Head of caudate nucleus (tissue), 42 donors: ENCODE measurements at regions not wholly inside any gene's neighbourhood (a gene's known extent, or its start where the extent isn't known, plus 50 kb on each side); places are given as distances from the start of the nearest gene placed in this dataset.
"Not testable (repeated sequence)": the region's sequence is repeated elsewhere in the genome, so short reads cannot be mapped to it uniquely, and the experiment has no call there.

ENCODE experiments used
- DNase-seq, 42 donors: peaks; one replicate each; pipeline versions ENCODE4 v3.0.0 to v3.0.0-alpha.2; 2020 to 2021; ENCODE audit warnings: mixed read lengths in 7 of 42
- intact Hi-C: fragments of 100-400 bp; cut with DNase I; formaldehyde crosslinking; loops from one replicate; pipeline ENCODE4 v1.15.0; 2022

DNA sequence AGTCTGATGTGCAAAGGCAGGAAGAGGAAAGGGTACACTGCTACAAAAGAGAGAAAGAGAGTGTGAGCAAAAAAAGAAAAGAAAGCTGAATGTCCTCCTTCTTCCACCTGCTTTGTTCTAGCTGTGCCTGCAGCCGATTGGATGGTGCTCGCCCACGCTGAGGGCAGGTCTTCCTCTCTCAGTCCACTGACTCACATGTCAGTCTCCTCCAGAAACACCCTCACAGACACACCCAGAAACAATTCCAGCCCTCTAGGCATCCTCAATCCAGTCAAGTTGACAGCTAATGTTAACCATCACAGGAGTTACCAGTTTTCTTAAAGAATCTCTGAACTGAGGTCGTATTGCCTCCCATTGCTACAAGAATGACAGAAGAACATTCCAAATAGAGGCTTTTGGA, 411.9 kb upstream of the SASH1 start:
- DNase-seq = peak in 1 of 42 donors; percentile 21
- intact Hi-C loops = no loop called here

DNA sequence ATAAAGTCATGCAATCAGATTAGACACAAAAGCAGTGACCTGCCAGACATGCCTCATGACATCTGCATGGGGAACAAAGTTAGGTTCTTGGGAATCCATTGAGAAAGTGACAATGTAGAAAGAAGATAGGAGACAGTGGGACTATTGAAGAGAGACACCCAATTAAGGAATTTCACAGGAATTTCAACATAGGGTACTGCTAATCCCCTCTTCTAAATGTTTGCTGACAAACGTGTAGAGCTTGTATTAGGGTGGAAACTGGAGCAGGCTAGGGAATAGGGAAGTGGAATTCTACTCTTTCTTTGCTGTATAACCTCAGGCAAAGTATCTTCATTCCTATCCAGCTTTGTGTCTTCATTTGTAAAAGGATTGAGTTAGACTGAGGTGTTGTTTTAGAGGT, 409.4 kb upstream of the SASH1 start:
- intact Hi-C loops = no loop called here
- DNase-seq = no peak

GRCh38 chr6:147935656-147936055, 407.0 kb upstream of the SASH1 start:
- intact Hi-C loops = no loop called here
- DNase-seq = no peak

DNA sequence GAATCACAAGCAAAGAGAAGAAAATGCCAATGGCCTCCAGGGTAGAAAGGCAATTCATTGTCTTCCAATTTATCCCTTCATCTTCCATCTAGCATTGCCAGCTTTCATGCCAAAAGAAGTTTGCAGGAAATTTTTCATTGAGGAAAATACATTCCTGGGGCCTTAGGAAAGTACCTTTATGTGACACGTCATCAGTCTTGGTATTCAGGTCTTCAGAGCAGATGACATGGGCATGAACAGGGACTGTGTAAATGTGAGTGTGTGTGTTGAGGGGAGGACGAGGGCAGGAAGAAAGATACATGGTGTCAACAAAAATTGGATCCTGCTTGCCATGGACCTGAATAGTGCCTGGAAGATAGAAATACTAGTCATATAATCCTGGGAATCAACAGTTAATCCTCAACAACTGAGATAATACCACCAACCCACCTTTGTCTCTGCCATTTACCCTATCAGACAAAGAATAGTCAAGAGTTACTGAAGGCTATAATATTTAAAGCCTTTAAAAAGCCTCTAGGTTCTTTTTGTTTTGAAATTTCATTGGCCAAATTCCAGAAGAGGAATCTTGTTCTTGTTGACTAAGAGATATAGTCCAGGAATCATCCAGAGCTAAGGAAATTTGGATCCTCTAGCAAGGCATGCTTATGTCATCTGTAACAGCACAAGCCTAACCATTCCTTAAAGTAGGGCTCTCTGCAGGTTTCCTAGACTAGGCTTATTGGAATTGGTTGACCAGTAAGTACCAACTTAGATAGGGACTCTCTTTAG, 405.8 kb upstream of the SASH1 start:
- DNase-seq = no peak
- intact Hi-C loops = no loop called here

- DNase-seq = no peak
- intact Hi-C loops = no loop called here
These were observed 401.5 kb upstream of the SASH1 start for GRCh38 chr6:147941143-147941542.

DNA sequence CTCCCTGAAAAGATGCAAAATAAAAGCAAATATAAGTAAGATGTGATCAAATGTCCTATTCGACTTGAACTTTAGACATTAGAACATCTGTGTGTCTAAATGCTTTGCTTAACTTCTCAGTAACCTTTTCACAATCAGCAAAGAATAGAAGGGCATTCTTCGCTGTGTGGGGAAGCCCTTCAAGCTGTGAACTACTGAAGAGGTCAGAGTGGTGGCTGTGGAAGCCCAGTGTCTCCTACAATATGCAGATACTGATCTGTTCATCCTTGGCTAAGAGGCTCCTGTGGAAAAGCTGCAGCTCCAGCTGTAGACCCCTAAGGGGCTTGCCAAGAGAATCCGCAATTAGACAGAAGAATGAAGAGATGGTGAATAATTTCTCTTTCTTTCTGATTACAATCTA, 400.3 kb upstream of the SASH1 start:
- intact Hi-C loops = no loop called here
- no peak for DNase-seq

DNA sequence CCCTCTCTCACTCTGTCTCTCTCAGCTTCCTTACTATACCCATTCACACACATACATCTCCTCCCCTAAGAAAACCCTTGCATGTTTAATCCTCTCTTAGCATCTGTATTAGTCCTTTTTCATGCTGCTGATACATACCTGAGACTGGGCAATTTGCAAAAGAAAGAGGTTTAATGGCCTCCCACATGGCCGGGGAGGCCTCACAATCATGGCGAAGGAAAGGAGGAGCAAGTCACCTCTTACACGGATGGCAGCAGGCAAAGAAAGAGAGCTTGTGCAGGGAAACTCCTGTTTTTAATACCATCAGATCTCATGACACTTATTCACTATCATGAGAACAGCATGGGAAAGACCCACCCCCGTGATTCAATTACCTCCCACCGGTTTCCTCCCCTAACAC, 398.5 kb upstream of the SASH1 start:
- no peak for DNase-seq
- intact Hi-C loops = no loop called here

GRCh38 chr6:147947521-147947920, 395.1 kb upstream of the SASH1 start:
- DNase-seq = no peak
- intact Hi-C loops = no loop called here

GRCh38 chr6:147949981-147950622, 392.5 kb upstream of the SASH1 start:
- intact Hi-C loops = no loop called here
- no peak for DNase-seq

GRCh38 chr6:147950623-147950987, 392.0 kb upstream of the SASH1 start:
- no peak for DNase-seq
- intact Hi-C loops = no loop called here

GRCh38 chr6:147951726-147952125, 390.9 kb upstream of the SASH1 start:
- intact Hi-C loops = no loop called here
- no peak for DNase-seq

DNA sequence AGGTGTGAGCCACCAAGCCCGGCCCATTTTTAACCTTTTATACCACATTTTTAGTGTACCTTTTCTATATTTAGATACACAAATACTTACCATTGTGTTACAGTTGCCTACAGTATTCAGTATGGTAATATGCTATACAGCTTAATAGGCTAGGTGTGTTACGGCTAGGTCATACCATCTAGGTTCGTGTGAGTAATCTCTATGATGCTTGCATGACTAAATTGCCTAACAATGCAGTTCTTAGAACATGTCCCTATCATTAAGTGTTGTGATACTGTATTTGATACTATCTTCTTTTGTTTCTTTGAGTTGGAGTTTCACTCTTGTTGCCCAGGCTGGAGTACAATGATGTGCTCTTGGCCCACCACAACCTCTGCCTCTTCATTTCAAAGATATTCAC, 387.7 kb upstream of the SASH1 start:
- DNase-seq = no peak
- intact Hi-C loops = no loop called here

- no peak for DNase-seq
- intact Hi-C loops = no loop called here
These were observed 384.0 kb upstream of the SASH1 start for GRCh38 chr6:147958683-147959082.

GRCh38 chr6:147961481-147962141, 381.0 kb upstream of the SASH1 start:
- DNase-seq = no peak
- intact Hi-C loops = no loop called here

DNA sequence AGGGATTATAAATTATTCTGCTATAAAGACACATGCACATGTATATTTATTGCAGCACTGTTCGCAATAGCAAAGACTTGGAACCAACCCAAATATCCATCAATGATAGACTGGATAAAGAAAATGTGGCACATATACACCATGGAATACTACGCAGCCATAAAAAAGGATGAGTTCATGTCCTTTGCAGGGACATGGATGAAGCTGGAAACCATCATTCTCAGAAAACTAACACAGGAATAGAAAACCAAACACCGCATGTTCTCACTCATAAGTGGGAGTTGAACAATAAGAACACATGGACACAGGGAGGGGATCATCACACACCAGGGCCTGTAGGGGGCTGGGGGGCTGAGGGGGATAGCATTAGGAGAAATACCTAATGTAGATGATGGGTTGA, 377.2 kb upstream of the SASH1 start:
- intact Hi-C loops, DNase-seq: not testable (repeated sequence)

- intact Hi-C loops = no loop called here
- DNase-seq = no peak
These were observed 371.7 kb upstream of the SASH1 start for GRCh38 chr6:147970970-147971369.

DNA sequence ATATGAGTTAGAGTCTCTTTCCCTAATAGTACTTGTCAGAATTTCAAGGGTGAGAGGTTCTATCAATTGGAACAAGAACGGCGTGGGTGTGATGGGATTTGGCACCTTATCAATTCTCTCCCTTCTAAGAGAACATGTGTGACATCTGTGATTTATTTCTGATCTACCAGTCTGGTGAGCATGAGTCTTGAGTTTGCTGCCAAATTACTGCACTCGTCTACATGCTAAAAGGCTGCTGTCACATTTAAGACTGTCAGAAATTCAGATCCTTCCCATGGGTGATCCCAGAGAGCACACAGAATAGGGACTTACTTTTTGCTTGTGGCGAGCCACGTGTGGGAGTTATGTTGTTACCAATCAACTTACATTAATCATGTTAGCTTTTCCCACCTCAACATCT, 370.2 kb upstream of the SASH1 start:
- intact Hi-C loops = no loop called here
- DNase-seq = no peak

- intact Hi-C loops = no loop called here
- no peak for DNase-seq
These were observed 368.8 kb upstream of the SASH1 start for GRCh38 chr6:147973806-147974205.

DNA sequence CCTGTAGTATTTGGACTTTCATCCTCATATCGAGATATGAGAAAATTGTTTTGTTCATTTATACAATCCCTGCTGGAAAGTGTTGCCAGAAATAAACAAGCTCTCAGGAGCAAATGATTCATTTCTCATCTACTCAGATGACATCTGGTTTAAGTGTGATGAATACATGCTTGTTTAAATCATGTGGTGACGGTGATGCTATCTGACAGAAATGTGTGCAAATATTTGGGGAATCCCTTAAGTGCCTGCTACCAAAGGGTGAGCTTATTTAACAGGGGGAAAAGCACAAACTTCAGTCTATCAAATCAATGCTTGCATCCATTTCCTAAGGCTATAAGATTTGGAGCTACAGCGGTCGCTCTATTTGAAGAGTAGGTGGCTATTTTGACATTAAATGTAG, 368.3 kb upstream of the SASH1 start:
- no peak for DNase-seq
- intact Hi-C loops = no loop called here

- DNase-seq = no peak
- intact Hi-C loops = no loop called here
These were observed 364.7 kb upstream of the SASH1 start for GRCh38 chr6:147977851-147978465.
